GM19438 (cell line): ENCODE measurements at regions not wholly inside any gene's neighbourhood (a gene's known extent, or its start where the extent isn't known, plus 50 kb on each side); places are given as distances from the start of the nearest gene placed in this dataset.

Experiments
- ATAC-seq: cut with Tn5 transposase; IDR thresholded peaks from one replicate; pipeline ENCODE4 v1.9.1; 2021; ENCODE audit warnings: low read depth; ENCODE audit not compliant: unreplicated experiment

DNA sequence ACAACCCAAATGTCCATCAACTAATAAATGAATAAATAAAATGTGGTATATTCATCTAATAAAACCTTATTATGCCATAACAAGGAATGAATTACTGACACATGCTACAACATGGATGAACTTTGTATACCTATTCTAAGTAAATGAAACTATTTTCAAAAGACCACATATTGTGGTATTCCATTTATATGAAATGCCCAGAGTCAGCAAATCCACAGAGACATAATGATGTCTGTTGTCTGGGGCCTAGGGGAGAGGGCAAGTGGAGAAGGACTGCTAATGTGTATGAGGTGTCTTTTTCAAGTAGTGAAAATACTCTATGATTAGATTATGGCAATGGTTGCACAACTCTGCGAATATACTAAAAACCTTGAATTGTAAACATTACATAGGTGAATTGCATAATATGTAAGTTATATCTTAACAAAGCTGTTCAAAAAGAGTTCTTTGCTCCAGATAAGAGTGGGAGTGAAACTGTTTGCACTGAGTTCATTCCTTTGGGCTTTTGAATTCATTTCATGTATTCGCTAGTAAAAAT is 464.2 kb downstream of the NUF2 start:
- no peak for ATAC-seq

DNA sequence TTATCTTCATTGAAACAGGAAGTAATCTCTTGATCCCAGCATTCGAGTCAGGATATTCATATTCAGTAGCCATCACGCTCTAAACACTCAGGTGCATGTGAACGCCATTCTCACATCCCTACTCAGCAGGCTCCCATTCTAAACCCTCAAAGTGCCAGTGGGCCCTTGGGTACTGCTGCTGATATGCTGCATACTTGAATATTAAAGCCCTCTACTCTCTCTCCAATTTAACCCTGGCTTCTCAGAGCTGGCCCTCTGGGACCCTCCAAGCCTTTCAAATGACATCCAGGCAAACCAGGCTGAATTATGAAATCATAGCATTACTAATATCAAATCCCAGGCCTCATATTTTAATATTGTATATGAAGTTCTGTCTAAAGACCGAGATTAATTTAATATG is 468.2 kb downstream of the NUF2 start:
- ATAC-seq = no peak

DNA sequence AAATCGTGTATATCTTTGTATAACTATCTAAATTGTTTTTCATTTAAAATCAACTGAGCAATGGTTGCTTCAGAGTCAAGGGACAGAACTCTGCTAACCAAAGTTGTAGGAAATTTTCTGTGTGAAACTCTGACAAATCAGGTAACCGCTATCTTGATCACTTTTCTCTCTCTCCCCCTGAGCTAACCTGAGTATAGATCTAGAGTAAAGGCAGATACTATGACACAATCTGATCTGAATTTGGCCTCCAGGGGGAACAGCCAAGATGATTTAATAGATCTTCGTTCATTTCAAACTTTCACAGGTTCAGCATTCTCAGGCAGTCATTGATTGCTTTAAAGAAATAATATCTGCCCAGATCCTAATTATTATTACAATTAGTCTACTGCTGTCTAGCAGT is 472.8 kb downstream of the NUF2 start:
- no peak for ATAC-seq

DNA sequence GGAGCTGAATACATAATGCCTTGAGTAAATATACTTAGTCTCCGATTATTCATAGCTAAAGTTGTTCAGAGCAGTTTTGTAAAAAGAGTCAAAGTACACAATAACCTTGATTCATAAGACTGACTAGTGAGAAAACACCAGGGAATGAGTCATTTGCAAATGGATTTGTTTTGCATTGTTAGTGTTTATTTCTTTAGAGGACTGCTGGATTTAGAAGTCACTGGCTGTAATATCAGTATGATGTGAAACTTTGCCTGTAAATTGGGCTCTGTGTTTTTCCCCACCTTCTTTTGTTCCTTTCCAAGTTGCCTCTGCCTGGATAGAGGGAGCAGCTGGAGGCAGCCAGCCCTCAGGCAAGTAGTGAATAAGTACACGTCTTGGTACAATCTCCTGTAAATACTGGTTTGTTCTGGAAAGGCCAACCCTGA is 474.7 kb downstream of the NUF2 start:
- ATAC-seq = no peak

DNA sequence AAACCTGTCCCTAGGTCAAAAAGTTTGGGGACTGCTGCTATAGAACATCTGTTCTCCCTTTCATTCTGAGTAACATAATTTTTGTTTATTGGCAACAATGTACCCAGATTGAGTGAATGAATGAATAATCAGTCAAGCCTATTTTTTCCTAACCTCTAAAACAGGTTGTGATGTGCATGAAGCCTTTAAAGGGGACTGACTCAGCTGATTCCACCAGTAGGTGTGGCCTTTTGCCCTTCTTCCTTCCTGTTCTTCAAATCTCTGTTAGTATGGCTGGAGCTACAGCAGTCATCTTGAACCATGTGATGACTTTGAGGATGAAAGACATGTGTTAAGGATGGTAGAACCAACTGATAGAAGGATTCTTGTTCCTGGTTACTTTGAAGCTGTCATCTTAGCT is 476.1 kb downstream of the NUF2 start:
- no peak for ATAC-seq

DNA sequence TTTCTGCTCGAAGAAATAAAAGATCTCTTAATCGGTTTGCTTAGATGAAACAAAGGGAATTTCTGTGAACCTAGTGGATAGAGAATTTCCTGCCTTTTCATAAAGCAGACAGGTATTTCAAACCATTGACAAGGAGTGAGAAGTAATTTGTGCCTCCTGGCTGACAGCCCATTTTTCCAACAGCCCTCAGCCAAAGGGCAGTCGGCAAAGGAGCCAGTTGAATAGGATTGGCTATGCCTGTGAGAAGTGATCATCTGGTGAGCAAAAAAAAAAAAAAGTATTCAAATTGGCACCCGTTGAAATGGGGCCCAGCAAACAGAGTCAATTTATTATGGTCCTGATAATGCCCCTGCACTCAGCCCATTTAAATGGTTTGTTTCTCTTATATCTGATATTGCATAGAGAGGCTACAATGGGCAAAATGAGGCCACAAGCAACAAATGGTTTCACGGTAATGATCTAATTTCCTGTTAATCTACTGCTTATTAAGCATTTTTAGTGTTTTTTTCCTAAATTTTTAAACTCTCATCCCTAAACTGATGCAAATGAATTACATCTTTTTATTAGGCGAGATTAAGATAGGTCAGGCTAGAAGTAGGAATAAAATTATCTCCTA is 477.5 kb downstream of the NUF2 start:
- no peak for ATAC-seq

DNA sequence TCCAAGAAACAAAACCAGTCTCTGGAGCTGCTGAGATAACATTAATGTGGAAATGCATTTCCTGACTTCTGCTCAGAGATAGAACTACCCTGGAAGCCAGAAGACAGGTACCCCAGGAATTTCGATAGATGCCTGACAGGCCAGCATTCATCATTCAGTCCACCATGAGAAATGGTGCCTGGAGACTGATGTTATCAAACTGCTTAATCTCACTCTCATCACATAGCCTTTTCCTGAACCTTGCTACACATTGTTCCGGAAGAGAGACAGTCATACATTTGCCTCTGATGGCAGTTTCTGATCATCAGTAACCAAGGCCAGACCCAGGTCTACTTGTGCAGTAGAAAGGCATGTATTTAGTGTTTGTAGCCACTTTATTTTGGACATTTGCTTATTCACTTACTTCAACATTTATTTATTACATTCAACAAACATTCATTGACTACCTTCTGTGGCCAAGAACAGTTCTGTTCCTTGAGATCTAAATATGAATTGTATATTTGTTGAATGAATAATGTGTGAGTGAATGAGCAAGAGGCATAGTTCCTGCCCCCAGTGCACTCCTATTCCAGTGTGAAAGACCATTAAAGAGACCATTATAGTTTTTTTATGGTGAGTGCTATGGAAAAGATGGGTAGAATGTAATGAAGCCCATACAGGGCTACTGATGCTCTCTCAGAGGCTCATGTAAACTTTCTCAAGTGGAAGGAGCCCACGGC is 485.7 kb downstream of the NUF2 start:
- no peak for ATAC-seq

DNA sequence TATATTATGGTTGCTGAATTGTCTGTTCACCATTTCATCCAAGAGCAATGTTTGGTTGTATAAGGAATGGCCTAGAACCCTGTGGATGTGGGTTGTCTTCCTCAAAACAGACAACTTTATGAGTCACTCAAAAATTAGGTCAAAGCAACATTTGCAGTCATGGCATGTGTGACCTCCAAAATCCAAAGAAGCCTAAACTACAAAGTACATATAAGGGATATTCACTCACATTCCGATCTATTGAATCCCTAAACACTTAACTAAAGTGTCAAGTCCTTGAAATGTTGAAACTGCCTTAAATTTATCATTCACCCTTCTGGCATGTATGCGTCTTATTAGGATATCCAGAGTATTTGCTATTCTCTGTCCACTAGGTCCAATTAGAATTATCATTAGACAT is 491.5 kb downstream of the NUF2 start:
- no peak for ATAC-seq

DNA sequence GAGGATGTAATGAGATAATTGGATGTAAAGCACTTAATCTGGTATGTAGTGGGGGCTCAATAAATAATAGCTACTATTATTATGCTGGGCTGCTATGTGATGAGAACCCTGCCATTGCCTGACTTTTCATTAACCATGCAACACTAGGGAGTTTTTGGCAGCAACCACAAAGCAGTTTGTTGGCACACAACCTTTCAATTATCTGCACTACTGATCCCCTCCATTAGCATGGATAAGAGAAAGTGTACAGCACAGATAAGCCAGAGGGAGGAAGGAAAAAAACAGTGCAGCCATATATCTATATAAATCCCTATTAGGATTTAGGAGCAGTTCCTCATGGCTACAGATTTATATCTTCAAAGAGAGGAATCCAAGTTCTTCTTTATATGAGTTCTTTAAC is 498.5 kb downstream of the NUF2 start:
- ATAC-seq = no peak

DNA sequence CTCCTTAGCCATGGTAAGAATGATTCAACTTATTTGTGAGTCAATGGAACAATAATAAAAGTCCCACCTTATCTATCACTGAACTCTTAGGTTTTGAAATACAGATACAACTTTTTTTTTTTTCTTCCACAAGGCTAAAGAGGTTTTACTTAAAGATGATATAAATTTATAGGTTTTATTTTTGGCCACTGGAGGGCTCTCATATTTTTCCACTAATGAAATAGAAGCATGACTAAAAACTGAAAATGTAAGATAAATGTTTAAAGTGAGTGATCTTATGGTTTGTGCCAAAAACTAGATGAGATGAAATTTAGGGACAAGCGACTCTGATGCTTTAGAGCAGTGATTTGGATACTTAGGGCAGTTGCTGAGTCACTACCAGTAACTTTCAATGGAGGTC is 499.0 kb downstream of the NUF2 start:
- ATAC-seq = no peak

DNA sequence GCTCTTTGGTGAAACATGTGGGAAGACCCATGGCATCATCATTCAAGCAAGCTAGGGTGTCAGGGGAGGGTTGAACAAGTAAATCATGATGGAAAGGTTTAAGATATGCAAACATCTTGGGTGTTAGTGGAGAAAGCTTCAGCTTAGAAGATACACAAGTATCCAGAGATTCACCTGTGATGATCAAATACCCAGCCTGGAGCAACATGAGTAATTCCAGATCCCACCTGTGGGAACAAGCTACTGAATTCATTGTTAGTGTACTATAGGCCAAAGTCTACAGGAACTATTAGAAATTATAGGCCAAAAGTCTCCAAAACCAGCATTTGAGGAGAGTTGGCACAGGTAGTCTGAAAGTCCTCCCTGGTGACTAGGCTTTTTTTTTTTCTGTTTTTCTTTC is 499.9 kb downstream of the NUF2 start:
- ATAC-seq = no peak

DNA sequence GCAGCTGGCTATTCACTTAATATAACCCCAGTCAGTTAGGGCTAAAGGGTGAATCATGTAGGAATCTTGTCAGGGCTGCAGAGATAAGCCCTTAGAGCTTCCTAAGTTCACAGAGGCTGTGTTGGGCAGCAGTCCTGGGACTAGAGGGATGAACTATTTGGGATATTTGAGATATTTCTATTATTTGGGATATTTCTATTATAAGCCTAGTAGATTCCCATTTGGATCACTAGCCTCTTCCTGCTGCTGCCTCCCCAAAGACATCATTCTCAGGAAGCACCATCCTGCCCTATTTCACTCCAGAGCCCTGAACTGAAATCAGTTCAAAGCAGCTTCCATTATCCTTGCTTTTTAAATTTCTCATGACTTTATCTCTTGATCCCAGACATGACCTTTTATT is 501.3 kb downstream of the NUF2 start:
- ATAC-seq = no peak

DNA sequence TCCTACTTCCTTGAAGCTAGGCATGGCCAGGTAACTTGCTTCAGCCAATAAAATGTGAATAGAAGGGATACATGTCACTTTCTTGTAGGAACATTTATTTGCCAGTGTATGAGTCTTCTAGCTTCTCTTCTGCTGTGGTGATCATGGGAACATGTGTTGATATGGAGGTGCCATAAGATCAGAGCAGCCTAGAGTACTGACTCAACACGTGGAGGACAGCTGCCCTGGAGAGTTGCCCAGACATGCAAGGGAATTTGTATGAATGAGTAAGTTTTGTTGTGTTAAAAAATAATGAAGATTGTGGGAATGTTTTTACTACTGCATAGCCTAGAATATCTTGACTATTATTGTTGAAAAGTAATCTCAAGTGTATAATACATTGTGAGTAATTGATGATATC is 502.3 kb downstream of the NUF2 start:
- ATAC-seq = no peak

DNA sequence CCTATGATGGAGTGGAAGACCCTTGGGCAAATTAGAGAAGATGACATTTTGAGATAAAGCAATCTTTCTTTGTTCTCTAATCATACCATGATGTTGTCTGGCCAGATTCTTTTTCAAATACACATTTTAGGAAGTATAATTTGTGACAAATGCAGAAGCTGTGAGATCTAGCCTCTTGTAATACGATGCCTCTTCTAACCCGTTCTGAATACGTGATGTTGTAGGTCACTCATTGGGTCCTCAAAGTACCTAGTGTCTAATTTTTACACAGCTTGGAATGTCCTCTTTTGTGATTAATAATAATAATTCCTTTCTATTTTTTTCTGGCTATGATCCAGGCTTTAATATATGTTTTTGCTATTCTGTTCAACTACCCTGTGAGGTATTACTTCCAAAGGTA is 502.7 kb downstream of the NUF2 start:
- no peak for ATAC-seq

DNA sequence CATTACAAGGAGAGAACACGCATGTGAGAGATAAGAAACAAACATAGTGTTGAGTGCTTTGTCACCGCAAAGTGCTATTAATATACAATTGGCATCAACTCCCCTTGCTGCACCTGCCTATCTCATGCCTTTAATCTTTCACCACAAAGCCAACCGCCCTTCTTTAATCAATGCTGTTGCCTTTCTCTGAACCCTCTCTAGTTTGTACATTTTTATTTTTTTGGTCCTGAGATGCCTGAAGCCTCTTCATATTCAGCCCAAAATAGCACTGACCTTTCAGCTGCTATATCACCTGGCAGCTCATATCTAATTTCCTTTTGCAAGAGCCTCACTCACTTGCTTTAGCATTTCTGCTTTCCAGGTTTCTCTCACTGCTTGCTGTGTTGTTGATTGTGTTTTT is 504.7 kb downstream of the NUF2 start:
- no peak for ATAC-seq

DNA sequence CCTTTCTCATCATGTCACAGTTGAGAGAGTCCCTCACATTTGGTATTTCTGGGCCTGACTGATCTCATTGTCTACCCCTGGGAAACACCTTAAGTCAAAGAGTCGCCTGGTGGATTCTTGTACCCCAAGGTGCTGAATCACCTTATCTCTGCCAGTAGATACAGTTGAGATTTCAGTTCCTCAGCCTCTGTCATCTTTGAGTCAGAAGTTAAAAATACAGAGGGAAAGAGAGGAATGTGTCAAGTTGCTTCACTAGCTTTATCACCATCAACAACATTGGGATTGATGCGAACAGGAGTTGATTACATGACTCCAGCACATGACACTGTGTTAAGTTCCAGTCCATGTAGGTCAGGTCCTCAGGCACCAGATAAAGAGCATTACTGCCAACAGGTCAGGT is 513.0 kb downstream of the NUF2 start:
- no peak for ATAC-seq

DNA sequence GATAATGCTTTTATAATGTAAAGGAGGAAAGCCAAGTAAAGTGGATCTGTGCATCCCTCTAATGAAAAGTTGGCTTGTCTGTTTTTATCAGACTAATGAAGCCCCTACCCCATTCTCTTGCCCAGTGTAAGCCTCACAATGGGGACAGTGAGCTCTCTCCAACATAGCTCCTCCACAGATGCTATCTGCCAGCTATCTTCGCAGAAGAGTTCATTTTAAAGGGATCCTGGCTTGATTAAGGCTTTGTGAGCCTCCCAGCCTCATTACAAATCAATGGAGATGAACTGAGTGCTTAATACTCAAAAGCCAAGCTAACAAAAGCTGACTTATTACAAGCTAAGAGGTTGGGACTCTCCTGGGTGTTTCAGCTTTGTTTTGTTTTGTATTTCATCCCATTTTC is 514.7 kb downstream of the NUF2 start:
- no peak for ATAC-seq

DNA sequence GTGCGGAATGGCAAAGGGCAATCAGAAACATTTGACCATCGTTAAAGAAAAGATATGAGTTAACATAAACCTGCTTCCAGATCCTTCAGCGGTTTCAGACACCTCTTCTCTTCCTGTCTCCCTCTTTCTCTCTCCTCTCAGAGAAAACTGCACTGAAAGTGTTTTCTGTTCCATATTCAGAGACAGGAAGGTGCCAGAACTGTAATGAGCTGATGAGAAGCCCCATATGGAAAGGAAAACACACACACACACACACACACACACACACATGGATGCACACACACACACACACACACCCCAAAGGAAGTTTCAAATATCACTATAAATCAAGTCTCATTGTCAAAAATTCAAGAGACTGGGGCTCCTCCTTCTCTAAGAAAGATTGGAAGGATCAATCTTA is 515.5 kb downstream of the NUF2 start:
- no peak for ATAC-seq

DNA sequence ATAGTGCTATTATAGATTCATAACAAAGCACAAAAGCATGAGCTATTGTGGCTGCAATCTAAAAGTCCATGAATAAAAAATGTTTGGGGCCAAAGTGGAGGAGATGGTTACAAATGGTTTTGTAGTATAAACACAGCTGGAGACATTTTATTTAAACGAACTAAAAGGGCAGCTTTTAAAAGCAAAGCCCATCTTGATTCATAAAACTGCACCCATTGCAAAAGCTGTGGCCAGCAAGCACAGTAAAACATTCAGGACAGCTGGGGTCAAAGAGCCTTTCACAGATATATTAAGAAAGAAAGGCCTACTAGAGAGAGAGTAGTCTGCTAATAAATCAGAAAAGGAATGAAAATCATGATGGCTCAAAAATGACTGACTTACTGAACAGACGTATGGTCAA is 520.8 kb downstream of the NUF2 start:
- ATAC-seq = no peak

DNA sequence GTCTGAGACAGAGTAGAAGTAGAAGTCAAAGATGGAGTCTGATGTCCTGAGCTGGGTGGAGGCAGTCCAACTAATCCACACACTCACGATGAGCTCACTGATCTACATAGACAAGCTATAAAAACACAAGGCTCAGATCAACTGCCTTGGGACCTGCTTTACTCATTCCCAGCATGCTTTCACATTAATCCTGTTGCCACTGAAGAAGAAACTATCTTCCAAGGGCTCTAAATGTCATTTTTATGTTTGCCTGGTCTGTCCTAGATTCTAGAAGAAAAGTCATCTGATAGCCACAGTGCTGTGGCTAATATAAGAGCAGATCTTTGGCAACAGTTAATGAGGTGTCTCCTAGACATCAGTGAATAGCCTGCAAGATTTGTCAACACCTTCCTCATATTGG is 522.7 kb downstream of the NUF2 start:
- no peak for ATAC-seq

DNA sequence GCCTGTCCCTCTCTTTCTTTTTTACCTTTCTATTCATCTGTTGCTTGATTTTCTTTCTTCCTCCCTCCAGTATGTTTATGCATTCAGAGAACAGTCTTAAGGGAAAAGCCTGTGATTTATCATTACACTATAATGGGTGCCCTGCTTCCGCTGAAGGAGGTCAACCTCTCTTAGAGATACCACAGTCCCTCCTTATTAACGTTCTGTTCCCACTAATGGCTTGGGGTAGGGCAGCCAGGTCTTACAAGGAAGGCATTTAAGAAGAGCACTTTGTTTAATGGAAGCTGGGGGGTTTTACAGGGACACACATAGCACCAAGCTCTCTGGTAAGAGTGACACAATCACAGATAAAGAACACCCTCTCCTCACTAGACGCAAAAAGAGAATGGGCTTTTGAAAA is 523.5 kb downstream of the NUF2 start:
- no peak for ATAC-seq

DNA sequence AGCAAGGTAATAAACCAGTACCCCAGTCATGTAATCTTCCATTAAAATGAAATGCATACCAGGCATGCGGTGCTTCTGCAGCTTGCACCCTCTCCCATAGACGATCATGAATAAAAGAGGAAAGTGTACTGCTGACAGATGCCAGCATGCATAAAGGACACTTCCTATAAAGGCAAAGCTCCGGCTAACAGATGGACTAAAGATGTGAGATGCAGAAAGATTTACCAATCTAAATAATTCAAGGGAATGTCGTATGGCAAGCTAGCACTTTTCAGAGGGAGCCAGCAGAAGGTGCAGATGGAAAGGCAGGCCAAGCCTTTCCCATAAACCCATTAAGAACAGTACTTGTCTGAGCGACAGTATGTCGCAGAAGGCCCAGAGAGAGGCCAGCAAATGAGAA is 542.0 kb downstream of the NUF2 start:
- no peak for ATAC-seq
